Body of pancreas (tissue), 4 donors: ENCODE measurements at regions not wholly inside any gene's neighbourhood (a gene's known extent, or its start where the extent isn't known, plus 50 kb on each side); places are given as distances from the start of the nearest gene placed in this dataset.

Experiments
- POLR2A ChIP-seq, 3 donors: fragments of 450-650 bp; IDR thresholded peaks; one replicate each; pipeline ENCODE4 v1.6.1; 2016; ENCODE audit warnings: antibody characterized with exemption in 3 of 3, mild to moderate bottlenecking in 2 of 3
- TF ChIP-seq, protein P1 (sequence below), 7 experiments: fragments of 450-650 bp in 4 of 7; fragments of 200-600 bp in 3 of 7; sonication (generic) in 3 of 7; IDR thresholded peaks; one replicate each; pipeline ENCODE4 v1.5.1; 2016 to 2019; ENCODE audit warnings: antibody characterized with exemption in 7 of 7

- TF ChIP-seq POLR2A (IDR thresholded peaks at IDR 0.05), result no peak
- TF ChIP-seq, protein P1, sequence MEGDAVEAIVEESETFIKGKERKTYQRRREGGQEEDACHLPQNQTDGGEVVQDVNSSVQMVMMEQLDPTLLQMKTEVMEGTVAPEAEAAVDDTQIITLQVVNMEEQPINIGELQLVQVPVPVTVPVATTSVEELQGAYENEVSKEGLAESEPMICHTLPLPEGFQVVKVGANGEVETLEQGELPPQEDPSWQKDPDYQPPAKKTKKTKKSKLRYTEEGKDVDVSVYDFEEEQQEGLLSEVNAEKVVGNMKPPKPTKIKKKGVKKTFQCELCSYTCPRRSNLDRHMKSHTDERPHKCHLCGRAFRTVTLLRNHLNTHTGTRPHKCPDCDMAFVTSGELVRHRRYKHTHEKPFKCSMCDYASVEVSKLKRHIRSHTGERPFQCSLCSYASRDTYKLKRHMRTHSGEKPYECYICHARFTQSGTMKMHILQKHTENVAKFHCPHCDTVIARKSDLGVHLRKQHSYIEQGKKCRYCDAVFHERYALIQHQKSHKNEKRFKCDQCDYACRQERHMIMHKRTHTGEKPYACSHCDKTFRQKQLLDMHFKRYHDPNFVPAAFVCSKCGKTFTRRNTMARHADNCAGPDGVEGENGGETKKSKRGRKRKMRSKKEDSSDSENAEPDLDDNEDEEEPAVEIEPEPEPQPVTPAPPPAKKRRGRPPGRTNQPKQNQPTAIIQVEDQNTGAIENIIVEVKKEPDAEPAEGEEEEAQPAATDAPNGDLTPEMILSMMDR (IDR thresholded peaks at IDR 0.05), result no peak
Observed at GRCh38 chr5:8192840-8193239, 323.9 kb downstream of the MTRR start.
